ENCODE measurements at regions not wholly inside any gene's neighbourhood (a gene's known extent, or its start where the extent isn't known, plus 50 kb on each side); places are given as distances from the start of the nearest gene placed in this dataset.

DNA sequence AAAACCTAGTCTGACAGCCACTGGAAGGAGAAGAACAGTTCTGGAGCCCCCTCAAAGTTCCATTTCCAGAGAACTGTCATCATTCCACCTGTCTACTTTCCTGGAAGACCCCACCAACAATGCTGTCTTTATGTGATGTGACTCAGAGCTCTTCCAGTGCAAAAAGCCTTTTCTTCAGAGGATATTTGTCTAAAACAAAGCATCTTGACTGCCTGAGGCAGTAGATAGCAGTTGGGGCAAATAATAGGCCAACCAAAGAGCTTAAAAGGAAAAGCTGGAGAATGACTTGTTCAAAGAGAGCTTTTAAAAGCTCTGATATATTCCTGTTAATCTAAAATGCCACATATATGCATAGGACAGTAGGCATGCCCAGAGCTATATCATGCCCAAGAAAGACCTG is 62.6 kb downstream of the MIS18A start:
- no peak for DNase-seq

DNA sequence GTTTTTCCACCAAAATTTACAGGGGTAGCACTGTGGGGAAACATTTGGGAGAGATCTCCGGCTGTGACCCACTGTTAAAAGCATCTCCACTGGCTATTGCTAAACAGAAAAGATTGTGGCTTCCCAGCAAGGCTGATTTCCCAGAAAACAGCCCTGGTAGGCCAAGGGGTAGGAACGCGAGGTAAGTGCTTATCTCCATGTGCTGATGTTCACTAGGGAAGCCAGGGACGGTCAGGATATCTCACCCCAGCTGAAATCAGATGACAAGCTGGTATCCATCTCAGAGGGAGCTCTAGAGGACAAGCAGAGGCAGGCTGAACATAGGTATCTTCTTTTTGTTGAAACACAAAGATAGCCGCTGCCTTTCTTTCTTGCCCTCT is 63.6 kb downstream of the MIS18A start:
- DNase-seq: no peak

DNA sequence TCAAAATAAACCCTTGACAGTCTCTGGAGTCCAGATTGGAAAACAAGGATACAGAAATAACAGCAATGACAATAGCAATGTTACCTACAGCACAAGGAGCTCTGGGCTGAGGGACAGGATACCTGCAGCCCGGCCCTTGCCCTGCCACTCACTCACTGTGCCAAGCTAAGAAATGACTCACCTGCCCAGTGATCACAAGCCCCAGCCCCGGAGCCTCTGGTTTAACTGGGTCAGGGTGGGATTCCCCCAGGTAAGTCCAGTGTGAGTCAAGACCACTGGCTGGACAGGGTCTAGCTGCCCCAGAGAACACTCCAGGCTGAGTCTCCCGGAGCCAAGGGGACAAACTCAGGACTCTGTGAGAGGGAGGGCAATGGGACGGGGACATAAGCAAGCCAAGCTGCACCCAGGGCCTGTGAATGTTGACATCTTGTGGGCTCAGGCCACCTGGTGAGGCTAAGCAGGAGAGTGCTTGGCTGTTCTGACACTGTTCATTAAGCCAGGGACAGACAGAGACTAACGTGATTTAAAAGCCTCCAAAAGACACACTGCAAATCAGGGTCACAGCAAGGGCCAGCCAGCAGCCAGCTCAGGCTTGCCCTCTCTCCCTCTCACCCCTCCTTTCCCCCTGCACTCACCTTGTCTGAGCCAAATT is 64.1 kb downstream of the MIS18A start:
- DNase-seq: no peak

DNA sequence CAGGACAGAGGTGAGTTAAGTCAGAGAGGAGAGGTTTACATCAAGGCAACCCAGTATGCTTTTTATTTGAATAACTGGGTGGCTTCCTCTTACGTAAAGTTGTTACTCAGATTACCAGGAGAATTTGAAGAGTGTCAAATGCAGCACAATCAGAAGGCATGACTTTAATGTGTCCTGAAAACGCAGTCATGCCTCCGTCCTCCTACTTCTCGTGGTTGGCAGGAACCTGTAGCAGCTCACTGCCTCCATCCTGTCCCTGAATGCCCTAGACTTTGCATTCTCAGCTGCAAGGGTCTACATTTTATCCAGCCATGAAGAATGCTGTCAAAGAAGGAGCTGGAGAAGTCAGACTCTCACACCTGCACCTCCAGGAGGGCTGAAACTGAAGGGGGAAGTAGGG is 66.7 kb downstream of the MIS18A start:
- DNase-seq: no peak

DNA sequence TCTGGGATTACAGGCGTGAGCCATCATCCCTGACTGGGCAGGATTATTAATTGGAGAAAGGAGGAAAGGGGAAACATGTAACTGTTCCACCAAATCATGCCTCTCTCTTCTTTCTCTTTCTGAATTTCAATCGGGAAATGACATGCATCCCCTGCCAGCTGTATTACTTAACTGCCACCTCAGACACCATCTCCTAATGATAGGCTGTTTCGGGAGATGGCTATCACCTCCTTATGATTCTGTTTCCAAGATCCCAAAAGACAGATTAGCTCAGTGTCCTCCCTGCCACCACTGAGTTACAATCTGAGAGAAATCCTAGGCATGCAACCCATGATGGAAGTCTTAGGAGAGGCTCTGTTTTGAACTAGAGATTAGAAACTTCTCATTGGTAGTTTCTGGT is 67.5 kb downstream of the MIS18A start:
- no peak for DNase-seq

DNA sequence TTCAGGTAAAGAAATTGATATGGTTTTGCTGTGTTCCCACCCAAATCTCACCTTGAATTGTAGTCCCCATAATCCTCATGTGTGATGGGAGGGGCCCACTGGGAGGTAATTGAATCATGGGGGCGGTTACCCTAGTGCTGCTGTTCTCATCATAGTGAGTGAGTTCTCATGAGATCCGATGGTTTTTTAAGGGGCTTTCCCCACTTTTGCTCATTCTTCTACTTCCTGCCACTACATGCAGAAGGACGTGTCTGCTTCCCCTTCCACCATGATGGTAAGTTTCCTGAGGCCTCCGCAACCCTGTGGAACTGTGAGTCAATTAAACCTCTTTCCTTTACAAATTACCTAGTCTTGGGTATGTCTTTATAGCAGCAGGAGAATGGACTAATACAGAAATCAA is 69.3 kb downstream of the MIS18A start:
- DNase-seq: no peak

DNA sequence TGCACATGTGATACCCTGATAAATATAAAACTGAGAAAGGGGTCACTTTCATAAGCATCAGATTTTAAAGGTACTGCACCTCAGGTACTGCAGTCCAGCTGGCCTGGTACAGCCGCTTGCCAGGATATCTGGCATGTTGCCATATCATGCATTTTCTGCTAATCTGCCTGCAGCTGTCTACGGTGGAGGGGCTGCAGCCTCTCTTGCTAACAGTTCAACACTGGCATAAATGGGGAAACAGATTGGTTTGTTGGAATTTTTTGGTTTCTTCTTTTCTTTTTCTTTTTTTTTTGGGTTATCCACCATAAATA is 71.5 kb downstream of the MIS18A start:
- peak; percentile 42 for DNase-seq

DNA sequence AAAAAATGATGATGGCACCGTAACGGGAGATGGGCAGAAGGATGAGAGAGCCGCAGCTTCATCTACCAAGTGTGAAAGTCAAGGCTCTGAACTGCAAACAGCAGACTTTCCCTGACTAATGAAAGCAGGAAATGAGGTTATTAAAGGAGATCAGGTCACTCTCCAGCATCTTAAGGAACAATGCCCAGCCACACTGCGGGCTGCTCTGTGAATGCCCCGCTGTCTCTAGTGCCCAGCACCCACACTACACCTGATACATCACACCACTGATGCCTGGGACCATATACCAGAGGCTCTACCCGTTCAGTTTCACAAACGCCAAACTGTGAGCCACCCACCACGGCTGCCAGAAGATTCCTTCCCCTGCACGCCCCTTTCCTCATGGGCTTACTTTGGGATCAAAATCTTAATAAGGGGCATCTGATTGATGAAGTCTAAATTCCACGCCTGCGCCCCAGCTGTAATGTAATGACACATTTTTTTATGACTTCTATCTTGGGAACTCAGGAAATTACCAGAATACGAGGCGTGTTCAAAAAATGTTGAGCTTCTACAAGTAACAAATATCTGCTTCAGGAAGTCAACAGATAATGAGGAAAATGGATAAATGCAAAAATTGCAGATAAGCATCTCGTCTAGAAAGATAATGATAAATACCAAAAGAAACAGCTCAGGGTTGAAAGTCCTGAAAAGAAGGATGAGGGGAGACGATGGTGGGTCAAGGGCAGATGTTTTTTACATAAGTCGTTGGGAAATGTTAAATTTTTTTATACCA is 72.0 kb downstream of the MIS18A start:
- DNase-seq: no peak

DNA sequence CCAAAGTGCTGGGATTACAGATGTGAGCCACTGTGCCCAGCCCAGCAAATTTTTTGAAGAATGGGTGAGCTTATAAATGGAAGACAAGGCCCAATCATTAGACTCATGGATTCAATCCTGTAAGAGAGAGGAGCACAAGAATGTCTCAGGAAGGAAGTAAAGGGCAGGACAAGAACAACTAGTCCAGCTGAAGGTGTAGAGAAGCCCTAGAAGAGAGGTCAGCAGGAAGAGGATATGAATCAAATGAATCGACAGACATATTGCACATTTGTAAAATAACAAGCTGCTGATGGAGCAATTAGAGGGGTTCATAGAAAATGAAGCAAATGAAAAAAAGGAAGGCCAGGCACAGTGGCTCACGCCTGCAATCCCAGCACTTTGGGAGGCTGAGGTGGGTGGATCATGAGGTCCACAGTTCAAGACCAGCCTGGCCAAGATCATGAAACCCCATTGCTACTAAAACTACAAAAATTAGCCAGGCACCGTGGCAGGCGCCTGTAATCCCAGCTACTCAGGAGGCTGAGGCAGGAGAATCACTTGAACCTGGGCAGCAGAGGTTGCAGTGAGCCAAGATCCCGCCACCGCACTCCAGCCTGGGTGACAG is 74.9 kb downstream of the MIS18A start:
- no peak for DNase-seq

DNA sequence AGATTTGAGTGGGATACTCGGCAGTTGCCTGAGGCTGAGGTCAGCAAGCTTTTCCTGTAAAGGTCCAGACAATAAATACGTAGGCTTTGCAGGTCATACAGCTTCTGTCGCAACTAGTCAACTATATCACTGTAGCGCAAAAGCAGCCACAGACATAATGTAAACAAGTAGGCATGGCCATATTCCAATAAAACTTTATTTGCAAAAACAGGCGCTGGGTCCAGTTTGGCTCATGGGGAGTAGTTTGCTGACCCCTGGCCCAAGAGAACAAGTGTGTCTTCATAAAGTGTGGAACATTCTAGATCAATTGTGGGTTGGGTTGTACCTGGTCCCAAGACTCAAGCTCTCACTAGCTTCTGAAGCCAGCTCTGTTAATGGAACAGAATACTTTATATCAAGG is 78.8 kb downstream of the MIS18A start:
- no peak for DNase-seq

DNA sequence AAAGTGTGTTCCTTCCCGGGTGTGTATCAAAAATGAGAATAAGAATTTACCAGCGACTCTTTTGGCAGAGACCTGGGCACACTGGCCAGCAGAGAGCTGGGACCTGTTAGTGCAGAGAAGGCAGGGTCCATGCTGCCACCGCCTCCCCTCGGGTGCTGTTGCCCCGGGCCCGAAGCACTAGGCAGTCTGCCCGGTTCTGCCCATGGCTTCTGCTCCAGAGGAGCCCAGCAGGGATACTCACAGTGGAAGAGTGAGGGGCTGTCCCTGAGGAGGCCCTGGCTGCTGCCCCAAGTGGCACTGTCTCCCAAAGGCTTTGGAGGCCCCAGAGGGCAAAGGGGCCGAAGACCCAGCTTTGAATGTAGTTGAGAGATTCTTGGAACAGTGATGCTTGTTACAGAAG is 80.5 kb downstream of the MIS18A start:
- no peak for DNase-seq

DNA sequence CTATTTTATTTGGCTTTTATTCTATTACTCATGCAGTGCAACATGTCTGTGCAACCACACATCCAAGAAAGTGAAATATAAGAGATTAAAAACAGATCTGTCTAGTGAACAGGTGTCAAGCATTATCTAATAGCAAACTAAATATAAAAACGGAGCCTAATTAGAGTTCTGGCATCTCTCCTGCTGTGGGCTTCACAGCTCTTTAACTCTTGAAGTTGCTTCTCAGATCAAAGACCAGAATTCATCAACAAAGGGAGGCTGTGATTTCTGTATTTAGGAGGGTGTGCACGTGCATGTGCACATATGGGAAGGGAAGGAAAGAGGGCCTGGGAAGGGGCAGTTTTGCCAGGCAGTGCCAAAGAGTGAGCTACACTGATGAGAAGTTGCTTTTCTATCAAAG is 81.0 kb downstream of the MIS18A start:
- no peak for DNase-seq

DNA sequence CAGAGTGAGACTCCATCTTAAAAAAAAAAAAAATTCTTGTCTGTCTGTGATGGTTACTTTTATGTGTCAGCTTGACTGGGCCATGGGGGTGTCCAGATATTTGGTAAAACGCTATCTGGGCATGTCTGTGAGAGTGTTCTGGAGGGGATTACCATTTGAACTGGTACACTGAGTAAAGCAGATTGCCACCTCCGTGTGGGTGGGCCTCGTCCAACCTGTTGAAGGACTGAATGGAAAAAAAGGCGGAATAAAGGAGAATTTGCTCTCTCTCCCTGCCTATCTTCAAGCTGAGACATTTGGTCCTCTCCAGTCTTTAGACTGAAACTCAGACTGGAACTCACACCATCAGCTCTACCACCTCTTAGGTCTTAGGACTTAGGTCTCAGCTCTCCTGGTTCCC is 82.8 kb downstream of the MIS18A start:
- no peak for DNase-seq

DNA sequence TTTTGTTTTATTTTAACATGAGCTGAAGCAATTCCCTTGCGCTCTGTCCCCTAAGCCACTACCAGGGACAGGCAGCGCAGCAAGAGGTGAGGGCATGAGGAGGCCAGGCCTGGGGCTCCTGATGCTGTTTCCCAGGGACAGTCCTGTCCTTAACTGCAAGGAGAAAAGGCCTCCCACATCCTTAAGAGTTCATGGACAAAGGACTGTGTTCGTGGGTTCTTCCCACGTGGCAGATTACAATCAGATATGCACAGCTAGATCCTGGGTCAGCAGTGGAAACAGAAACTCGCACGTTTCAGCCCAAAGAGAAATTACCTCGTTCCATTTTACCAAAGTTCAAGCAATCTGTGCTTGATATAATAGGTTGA is 85.8 kb downstream of the MIS18A start:
- DNase-seq: no peak

DNA sequence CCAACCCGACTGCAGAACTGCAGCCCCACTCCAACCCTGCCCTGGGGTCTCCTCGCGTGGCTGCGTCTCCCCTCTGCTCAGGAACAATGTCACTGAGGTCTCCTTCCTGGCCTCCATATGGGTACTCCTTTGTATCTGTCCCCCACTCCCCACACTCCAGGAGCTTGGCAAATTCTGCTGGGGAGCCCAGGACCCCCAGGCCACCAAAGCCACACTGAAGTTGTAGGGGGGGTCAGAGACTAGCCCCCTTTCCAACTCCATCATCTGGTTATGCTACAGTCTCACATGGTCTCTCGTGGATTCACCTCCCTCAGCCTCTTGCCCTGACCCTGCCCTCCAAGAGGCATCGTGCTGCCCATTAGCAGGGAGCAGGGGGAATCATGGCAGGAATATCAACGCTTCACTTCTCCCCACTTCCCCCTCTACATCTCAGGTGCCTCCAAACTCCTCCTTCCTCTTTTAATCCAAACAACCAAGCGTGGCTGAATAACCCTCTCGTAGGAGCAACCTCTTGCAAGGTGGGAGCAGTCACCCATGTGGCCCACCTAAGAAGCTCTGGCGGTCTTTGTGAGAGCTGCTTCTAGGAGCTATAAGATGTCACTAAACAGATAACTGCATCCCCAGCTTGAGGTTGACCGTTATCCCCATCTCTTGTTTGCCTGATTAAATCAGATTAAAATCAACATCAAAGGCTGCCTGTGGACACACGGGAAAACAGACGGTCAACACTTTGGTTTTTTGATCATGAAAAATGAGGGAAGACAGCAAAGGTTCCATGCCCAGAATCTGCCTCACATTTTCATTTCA is 86.4 kb downstream of the MIS18A start:
- DNase-seq: no peak

DNA sequence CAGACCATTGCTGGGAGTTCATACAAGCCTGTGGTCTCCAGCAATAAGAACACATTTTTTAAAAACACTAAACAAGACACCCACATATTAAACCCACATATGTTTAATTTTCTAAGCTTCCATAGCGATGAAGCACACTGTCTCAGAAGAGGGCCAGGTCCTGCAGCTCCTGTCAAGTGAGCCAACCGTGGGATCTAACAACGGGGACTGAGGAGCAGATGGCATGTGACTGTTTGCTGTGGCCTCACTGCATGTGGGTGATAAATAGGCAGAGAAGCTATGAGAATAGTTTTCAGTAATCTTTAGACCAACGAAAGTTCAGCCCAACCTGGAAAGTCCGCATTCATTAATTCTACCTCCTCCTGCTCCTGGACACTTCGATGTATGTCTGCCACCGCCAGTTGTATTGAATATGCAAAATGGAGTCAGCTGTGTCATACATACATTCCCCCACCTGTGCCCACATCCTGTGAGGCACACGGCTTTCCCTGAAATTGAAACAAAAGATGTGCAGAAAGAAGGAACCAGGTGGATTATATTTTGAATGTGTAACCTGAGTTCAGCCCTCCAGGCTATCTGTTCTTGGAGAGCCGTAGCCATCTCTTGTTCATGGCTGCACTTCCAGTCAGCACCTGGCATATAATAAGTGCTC is 88.2 kb downstream of the MIS18A start:
- no peak for DNase-seq

DNA sequence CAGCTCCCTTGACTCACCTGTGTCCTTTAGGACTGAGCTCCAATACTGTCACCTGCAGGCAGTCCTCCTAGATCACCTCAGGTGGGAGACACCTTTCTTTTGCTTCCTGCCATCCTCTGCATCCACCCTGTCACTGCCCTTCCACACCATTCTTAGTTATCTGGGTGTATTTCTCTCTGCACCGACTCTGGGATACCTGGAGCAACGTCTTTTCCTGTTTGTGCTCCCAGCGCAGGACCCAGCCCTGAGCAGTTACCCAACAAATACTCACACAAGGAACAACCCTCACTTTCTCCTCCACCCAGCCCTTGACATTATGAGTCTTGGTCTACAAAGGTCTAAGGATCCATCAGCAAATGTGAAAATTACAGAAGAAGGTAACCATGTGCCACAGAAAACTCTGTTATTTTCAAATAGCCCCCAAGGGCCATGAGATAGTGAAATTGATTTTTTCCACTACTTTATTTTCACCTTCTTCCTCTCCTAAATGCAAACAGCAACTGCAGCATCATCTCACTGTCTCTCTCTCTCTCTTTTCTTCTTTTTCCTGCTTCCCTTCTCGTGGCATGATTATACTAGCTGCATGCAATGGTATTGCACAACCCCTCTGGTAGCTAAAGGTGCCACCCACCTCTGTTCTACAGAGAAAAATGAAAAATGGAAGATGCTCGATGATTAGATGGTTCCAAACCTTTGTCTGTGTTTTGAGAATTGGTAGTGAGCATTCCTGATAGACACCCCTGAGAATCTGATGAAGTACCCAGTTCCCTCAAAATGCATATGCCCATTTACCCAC is 89.0 kb downstream of the MIS18A start:
- no peak for DNase-seq

DNA sequence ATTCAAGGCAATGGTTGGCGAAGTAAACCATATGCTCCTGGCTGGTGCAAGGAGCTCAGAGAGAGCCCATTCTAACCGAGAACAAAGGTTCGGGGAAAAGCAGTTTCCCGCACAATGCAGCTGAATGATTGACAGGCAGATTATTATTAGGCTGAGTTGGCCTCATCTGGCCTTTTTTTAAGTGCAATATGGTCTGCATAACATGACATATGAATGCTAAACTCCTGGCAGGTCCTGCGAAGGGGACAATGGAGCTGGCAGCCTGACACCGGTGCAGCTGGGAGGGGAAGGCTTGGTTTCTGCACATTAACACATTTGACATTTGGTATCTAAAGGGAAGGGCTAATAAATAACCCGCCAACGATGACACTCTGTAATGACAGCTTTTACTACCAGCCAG is 92.0 kb downstream of the MIS18A start:
- DNase-seq: no peak

DNA sequence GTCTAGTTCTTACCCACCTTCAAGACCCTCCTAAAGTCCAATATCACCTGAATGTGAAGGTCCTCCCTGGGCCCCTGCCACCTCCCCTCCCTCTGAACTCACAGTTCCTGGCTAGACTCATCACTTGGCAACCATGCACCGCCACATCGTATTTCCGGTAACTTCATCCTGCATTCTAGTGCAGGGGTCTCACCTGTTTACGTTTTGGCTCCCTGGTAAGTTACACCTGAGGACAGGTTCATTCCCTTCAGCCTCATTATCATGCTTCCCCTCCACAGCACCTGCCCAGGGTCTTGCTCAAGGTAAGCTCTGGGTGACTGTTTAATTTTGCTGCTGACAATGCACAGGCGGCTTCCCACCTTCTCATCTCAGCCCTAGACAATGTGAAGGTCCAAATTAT is 93.1 kb downstream of the MIS18A start:
- DNase-seq: no peak

DNA sequence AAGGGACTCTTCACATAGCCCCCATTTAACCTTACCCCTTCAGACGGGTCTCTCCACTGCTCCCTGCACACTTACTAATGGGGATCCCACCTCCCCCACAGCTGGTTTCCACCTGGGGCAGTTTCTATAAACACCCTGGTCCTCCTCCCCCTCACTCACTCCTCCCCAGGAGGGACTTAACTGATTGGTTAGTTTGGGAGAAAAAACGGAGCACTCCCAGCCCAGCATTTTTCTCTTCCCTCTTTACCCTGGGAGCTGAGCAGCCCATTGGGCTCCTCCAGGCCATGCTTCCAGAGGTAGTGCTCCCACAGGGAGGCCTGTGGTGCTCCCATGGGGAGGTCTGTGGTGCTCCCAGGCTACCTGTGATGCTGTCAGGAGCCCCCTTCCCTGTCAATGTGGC is 93.7 kb downstream of the MIS18A start:
- no peak for DNase-seq

DNA sequence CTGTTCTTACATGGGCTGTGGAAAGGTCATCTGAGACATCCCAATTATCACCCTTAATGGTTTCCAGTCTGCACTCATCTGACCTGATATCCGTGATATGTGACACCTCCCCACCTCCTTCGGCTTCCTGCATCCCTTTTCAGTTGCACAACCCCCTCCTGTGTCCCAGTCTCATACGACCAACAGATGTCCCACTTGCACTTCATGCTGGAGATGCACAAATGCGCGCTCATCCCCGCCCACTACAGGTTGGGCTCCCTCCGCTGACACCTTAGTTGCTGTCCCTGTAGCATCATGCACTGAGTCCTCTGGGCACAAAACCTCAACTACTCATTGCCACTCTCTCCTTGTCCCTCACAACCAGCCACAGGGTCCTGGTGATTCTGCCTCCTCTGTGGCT is 94.4 kb downstream of the MIS18A start:
- DNase-seq: no peak

DNA sequence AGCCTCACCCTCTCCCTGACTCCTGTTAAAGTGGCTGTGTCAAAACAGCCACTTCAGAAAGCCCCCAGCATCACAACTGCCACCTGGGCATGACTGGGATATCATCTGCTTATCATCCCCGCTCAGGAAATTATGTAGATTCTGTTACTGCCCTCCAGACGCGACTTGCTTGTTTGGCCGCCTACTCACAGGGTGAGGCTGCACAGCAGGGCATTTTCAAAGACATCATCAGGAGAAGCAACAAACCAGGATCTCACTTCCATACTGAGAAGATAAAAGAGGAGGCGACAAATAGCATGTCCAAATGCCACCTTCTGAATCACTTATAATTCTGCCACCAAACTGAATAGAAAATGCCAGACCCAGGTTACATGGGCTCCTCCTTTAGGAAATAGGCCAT is 94.8 kb downstream of the MIS18A start:
- no peak for DNase-seq

DNA sequence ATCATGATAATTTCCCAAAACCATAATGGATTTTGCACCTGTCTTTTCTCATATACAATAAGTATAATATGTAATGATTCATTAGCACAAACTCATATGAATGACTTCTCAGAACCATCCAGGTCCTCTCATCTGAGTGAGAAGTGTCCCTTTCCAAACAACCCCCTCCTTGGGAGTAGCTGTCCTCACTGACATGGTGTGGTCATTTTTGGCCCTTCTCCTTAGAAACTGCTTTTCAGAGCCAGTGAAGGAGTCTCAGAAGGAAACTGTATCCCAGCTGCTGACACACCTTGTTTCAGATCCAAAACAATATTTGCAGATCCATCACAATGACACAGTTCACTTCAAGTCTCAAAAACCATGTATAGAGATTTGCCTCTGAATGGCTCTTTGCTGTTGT is 95.5 kb downstream of the MIS18A start:
- DNase-seq: no peak

Measured in femur (tissue), 1 donor.